ENCODE measurements at regions not wholly inside any gene's neighbourhood (a gene's known extent, or its start where the extent isn't known, plus 50 kb on each side); places are given as distances from the start of the nearest gene placed in this dataset.

DNA sequence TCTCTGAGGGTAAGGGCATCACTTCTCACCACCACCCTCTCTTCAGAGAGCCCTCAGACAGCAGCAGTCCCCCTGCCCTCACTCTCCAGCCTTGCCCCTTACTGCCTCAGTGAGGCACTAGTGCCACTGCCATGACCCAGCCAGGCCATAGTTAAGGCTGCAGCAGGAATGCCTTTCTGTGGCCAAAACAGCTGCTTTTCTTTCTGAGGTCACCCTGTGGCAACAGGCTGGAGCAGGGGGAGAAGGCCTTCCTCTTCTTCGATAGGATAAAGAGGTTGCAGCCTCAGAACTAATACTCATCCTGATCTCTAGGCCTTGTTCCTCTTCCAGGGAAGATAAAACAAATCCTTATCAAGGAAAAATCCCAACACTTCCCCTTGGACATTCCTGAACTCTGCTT, 56.8 kb upstream of the ECI2 start:
- no peak for DNase-seq (ENCODE audit: low read depth in 2 of 2)

DNA sequence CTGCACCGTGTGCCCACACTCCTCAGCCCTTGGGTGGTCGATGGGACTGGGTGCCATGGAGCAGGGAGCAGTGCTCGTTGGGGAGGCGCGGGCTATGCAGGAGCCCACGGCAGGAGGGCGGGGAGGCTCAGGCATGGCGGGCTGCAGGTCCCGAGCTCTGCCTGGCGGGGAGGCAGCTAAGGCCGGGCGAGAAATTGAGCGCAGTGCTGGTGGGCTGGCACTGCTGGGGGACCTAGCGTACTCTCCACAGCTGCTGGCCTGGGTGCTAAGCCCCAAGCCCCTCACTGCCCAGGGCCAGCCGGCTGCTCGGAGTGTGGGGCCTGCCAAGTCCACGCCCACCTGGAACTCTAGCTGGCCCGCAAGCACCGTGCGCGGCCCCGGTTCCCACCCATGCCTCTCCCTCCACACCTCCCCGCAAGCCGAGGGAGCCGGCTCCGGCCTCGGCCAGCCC, 55.9 kb upstream of the ECI2 start:
- no peak for DNase-seq (ENCODE audit: low read depth in 2 of 2)

DNA sequence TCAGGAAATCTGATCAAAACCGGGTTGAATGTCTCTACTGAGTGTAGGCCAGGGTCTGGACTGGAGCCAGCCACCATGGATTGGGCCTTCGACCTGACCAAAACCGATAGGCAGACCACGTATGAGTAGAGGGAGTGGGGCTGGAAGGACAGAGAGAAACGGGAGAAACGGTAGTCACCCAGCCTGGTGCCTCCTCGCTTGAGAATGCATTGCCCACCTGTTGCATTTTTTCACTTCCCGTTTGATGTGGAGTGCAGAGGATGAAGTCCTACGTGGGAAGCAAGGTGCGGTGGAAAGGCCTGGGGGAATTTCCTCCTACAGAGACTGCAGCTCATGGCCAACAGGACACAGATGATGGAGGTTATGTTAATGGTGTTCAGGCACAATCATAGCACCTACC, 53.9 kb upstream of the ECI2 start:
- no peak for DNase-seq (ENCODE audit: low read depth in 2 of 2)

DNA sequence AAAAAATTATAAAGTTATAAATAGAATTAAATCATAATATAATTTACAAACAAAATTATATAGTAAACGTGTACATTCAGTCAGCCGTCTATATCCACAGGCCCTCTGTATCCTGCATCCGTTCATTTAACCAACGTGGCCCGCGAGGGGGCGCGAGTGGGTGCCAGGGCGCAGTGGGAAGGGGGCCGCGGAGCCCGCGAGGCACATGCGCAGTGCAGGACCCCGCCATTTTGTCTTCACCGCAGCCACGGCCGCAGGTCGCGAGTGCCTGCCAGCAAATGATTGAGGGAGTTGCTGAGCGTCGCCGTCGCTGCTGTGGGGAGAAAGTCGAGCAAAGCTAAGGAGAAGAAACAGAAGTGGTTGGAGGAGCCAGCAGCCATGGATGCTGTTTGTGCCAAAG, 53.4 kb upstream of the ECI2 start:
- no peak for DNase-seq (ENCODE audit: low read depth in 2 of 2)

DNA sequence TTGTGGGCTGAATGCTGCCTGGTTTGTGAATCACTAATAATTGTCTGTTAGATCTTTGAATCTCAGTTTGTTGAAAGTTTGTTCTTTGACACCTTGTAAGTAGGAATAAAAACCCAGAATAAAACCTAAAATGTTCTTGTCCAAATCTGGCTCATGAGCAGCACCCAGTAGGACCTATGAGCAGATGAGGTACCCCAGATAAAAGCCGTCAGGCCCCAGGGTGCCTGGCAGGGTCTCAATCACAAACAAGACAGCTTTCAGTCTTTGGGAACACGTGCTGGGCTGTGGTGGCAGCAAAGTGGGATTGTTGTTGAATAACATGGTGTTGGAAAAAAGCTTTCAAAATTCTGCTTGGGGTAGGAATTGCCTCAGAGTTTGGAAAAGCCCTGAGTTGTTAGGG, 52.1 kb upstream of the ECI2 start:
- no peak for DNase-seq (ENCODE audit: low read depth in 2 of 2)

DNA sequence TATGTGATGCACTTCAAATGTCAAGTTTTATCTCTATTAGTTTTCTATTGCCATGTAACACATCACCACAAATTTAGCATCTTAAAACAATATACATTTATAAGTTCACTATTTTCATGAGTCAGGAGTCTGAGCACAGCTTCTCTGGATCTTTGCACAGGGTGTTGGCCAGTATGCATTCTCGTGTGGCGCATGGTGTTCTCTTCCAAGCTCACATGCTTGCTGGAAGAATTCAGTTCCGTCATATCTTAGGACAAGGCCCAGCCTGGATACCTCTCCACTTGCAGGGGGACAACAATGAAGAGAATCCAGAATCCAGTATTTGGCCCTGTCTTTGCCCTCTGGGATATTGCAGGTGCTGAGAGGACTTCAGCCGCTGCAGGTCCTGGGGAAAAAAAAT, 51.0 kb upstream of the ECI2 start:
- DNase-seq (ENCODE audit: low read depth in 2 of 2), result no peak

DNA sequence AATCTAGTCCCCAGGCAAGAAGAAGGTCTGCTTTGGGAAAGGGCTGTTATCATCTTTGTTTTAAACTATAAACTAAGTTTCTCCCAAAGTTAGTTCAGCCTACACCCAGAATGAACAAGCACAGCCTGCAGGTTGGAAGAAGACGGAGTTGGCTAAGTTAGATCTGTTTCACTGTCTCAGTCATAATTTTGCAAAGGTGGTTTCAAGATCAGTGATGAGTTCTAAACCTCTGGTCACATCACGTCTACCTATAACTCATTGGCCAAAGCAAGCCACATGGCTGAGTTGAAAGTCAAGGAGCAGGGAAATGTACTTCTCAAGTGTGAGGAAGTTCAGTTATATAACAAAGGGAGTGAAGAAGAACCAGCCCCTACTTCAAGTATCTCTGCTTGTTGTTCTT, 50.5 kb upstream of the ECI2 start:
- no peak for DNase-seq (ENCODE audit: low read depth in 2 of 2)

DNA sequence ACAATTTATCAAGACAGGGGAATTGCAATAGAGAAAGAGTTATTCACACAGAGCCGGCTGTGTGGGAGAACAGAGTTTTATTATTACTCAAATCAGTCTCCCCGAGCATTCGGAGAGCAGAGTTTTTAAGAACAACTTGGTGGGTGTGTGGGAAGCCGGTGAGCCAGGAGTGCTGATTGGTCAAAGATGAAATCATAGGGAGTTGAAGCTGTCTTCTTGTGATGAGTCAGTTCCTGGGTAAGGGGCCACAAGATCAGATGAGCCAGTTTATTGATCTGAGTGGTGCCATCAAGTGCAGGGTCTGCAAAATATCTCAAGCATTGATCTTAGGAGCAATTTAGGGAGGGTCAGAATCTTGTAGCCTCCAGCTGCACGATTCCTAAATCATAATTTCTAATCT, 50.0 kb upstream of the ECI2 start:
- DNase-seq (ENCODE audit: low read depth in 2 of 2), result no peak

Measured in fibroblast of skin of left quadriceps (primary cell).